ENCODE measurements at regions not wholly inside any gene's neighbourhood (a gene's known extent, or its start where the extent isn't known, plus 50 kb on each side); places are given as distances from the start of the nearest gene placed in this dataset.
"Not testable (repeated sequence)": the region's sequence is repeated elsewhere in the genome, so short reads cannot be mapped to it uniquely, and the experiment has no call there.

DNA sequence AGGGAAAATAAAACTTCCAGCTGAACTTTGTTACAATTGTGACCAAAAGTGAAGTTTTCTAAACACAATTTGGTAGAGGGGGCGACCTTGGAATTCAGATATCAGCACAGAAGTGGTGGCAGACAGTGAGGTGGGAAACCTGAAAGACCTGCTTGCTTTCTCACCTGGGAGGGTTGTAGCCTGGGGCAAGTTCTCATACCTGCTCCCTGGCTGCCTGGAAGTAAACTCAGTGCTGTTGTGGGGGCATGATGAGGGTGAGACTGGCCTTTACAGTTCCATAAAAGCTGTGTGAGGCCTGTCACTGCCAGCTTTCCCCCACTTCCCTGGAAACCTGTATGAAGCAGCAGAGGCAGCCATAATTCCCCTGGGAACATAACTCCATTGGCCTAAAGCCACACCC is 1180.2 kb downstream of the FAM133A start:
- no peak overlapping the region for H3K27ac ChIP-seq (ENCODE audit: low read depth in 1 of 2, low read length in 2 of 2)
- Mint-ChIP-seq H3K36me3 (ENCODE audit: low read depth) (no peaks in the 10 kb centered on the region), H3K4me1 (ENCODE audit: low read depth) (no peaks in the 10 kb centered on the region), H3K9me3 (no peaks in the 10 kb centered on the region), H3K27ac (no peak overlapping the region), H3K4me3 (no peak overlapping the region), H3K27me3 (no peaks in the 10 kb centered on the region)
- ChIA-PET POLR2A (no interaction called here), CTCF (no interaction called here)
- TF ChIP-seq CTCF (IDR thresholded peaks at IDR 0.05): no peak
- H3K4me1 ChIP-seq (ENCODE audit: insufficient read depth, low read length): no peaks in the 10 kb centered on the region
- DNase-seq (no peak), ATAC-seq (ENCODE audit: poor library complexity) (no peak)
- no peak overlapping the region for H3K4me3 ChIP-seq (ENCODE audit: low read length)
- intact Hi-C loops (cut with DNase I, micrococcal nuclease): no loop called here
- H3K36me3 ChIP-seq (ENCODE audit: insufficient read depth, low read length): no peaks in the 10 kb centered on the region
- no peaks in the 10 kb centered on the region for H3K27me3 ChIP-seq (ENCODE audit: control insufficient read depth in 1 of 2, insufficient read depth in 2 of 2, low read length in 2 of 2)
- H3K9me3 ChIP-seq (ENCODE audit: control insufficient read depth in 1 of 2, insufficient read depth in 1 of 2, low read length in 2 of 2): peaks cover 0 to 4% of the 10 kb centered on the region in 2 experiments

DNA sequence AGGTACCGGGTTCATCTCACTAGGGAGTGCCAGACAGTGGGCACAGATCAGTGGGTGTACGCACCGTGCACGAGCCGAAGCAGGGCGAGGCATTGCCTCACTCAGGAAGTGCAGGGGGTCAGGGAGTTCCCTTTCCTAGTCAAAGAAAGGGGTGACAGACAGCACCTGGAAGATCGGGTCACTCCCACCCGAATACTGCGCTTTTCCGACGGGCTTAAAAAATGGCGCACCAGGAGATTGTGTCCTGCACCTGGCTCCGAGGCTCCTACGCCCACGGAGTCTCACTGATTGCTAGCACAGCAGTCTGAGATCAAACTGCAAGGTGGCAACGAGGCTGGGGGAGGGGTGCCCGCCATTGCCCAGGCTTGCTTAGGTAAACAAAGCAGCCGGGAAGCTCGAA is 1188.5 kb downstream of the FAM133A start:
- H3K27me3 ChIP-seq (ENCODE audit: control insufficient read depth in 1 of 2, insufficient read depth in 2 of 2, low read length in 2 of 2); H3K4me1 ChIP-seq (ENCODE audit: insufficient read depth, low read length); H3K36me3 Mint-ChIP-seq (ENCODE audit: low read depth); H3K27ac Mint-ChIP-seq; H3K4me3 ChIP-seq (ENCODE audit: low read length); POLR2A ChIA-PET; H3K27me3 Mint-ChIP-seq; H3K4me3 Mint-ChIP-seq; H3K36me3 ChIP-seq (ENCODE audit: insufficient read depth, low read length); H3K9me3 ChIP-seq (ENCODE audit: control insufficient read depth in 1 of 2, insufficient read depth in 1 of 2, low read length in 2 of 2); H3K27ac ChIP-seq (ENCODE audit: low read depth in 1 of 2, low read length in 2 of 2); DNase-seq; intact Hi-C loops (cut with DNase I, micrococcal nuclease); H3K4me1 Mint-ChIP-seq (ENCODE audit: low read depth); H3K9me3 Mint-ChIP-seq; ATAC-seq (ENCODE audit: poor library complexity); CTCF ChIA-PET: not testable (repeated sequence)

GRCh38 chrX:94871640-94872039 is 1197.6 kb downstream of the FAM133A start:
- no peak for ATAC-seq (ENCODE audit: poor library complexity)
- POLR2A ChIA-PET: no interaction called here
- H3K36me3 Mint-ChIP-seq (ENCODE audit: low read depth): no peaks in the 10 kb centered on the region
- no peaks in the 10 kb centered on the region for H3K27me3 Mint-ChIP-seq
- H3K4me3 ChIP-seq (ENCODE audit: low read length): no peak overlapping the region
- DNase-seq: no peak
- H3K9me3 Mint-ChIP-seq: peaks cover 3% of the 10 kb centered on the region
- intact Hi-C loops (cut with DNase I, micrococcal nuclease): no loop called here
- no peak overlapping the region for H3K4me3 Mint-ChIP-seq
- CTCF ChIA-PET: no interaction called here
- H3K4me1 Mint-ChIP-seq (ENCODE audit: low read depth): no peaks in the 10 kb centered on the region
- H3K27ac Mint-ChIP-seq: no peak overlapping the region
- H3K9me3 ChIP-seq (ENCODE audit: control insufficient read depth in 1 of 2, insufficient read depth in 1 of 2, low read length in 2 of 2): no peaks in the 10 kb centered on the region
- H3K27me3 ChIP-seq (ENCODE audit: control insufficient read depth in 1 of 2, insufficient read depth in 2 of 2, low read length in 2 of 2): no peaks in the 10 kb centered on the region
- TF ChIP-seq CTCF (IDR thresholded peaks at IDR 0.05): no peak
- no peaks in the 10 kb centered on the region for H3K4me1 ChIP-seq (ENCODE audit: insufficient read depth, low read length)
- H3K36me3 ChIP-seq (ENCODE audit: insufficient read depth, low read length): no peaks in the 10 kb centered on the region
- H3K27ac ChIP-seq (ENCODE audit: low read depth in 1 of 2, low read length in 2 of 2): no peak overlapping the region

- peaks cover 3% of the 10 kb centered on the region for H3K9me3 Mint-ChIP-seq
- H3K9me3 ChIP-seq (ENCODE audit: control insufficient read depth in 1 of 2, insufficient read depth in 1 of 2, low read length in 2 of 2): no peaks in the 10 kb centered on the region
- intact Hi-C loops (cut with DNase I, micrococcal nuclease): no loop called here
Observed at GRCh38 chrX:94901849-94902248, 1227.8 kb downstream of the FAM133A start.

More at GRCh38 chrX:94901849-94902248, 1227.8 kb downstream of the FAM133A start:
- CTCF ChIA-PET: no interaction called here
- Histone ChIP-seq H3K4me1 (ENCODE audit: insufficient read depth, low read length) (no peaks in the 10 kb centered on the region), H3K27me3 (ENCODE audit: control insufficient read depth in 1 of 2, insufficient read depth in 2 of 2, low read length in 2 of 2) (no peaks in the 10 kb centered on the region), H3K4me3 (ENCODE audit: low read length) (no peak overlapping the region), H3K36me3 (ENCODE audit: insufficient read depth, low read length) (no peaks in the 10 kb centered on the region), H3K27ac (ENCODE audit: low read depth in 1 of 2, low read length in 2 of 2) (no peak overlapping the region)
- H3K4me3 Mint-ChIP-seq: no peak overlapping the region
- no peak for ATAC-seq (ENCODE audit: poor library complexity)
- H3K27ac Mint-ChIP-seq: no peak overlapping the region
- no peaks in the 10 kb centered on the region for H3K4me1 Mint-ChIP-seq (ENCODE audit: low read depth)
- POLR2A ChIA-PET: no interaction called here
- no peak for TF ChIP-seq CTCF (IDR thresholded peaks at IDR 0.05)
- no peaks in the 10 kb centered on the region for H3K36me3 Mint-ChIP-seq (ENCODE audit: low read depth)
- no peaks in the 10 kb centered on the region for H3K27me3 Mint-ChIP-seq
- no peak for DNase-seq
